Endothelial cell of umbilical vein (primary cell): ENCODE measurements at regions not wholly inside any gene's neighbourhood (a gene's known extent, or its start where the extent isn't known, plus 50 kb on each side); places are given as distances from the start of the nearest gene placed in this dataset.

Source experiments
- BruUV-seq: library from RNA; stranded (reverse); fragments of 400-500 nt; replicated peaks from 2 replicates; lab custom pipeline; 2021; lab: Mats Ljungman, UMichigan
- CTCF ChIA-PET: fragments of 300-600, 350-600 bp; sonication (Branson Sonifier 250); formaldehyde crosslinking; loops from one replicate; lab custom pipeline; 2021; ENCODE audit warnings: antibody characterized with exemption, inconsistent platforms; lab: Charles Lee
- POLR2A ChIA-PET: fragments of 300-600, 350-600 bp; sonication (Branson Sonifier 250); formaldehyde crosslinking; loops from one replicate; lab custom pipeline; 2021; ENCODE audit warnings: antibody characterized with exemption, inconsistent platforms; lab: Charles Lee
- DNase-seq: peaks from one replicate; pipeline ENCODE4 v3.0.0-alpha.2; 2011; ENCODE audit warnings: low read depth, low spot score
- FAIRE-seq: peaks from 2 replicates; lab custom pipeline; 2011; peaks lifted over from hg19 to GRCh38; lab: Jason Lieb, UNC
- H2AFZ ChIP-seq: 2 replicates; pipeline ENCODE4 v1.6.0; 2012; ENCODE audit warnings: low read depth, low read length, control low read depth, inconsistent platforms
- H3K27ac ChIP-seq: 2 replicates; pipeline ENCODE4 v1.5.1; 2011; ENCODE audit warnings: low read depth, mild to moderate bottlenecking, control low read depth, low read length, moderate library complexity; ENCODE audit not compliant: insufficient read depth
- H3K27me3 ChIP-seq, 2 experiments: 2 replicates each; pipeline versions ENCODE4 v1.6.0 to v1.6.1; 2011; ENCODE audit warnings: low read length in 2 of 2, mixed read lengths in 1 of 2; ENCODE audit not compliant: control insufficient read depth in 2 of 2, insufficient read depth in 2 of 2
- H3K36me3 ChIP-seq, 2 experiments: 2 replicates in 1 of 2; 3 replicates in 1 of 2; pipeline ENCODE4 v1.5.1; 2011; ENCODE audit warnings: low read length in 2 of 2, mild to moderate bottlenecking in 1 of 2, moderate library complexity in 1 of 2; ENCODE audit not compliant: control insufficient read depth in 2 of 2, insufficient read depth in 2 of 2; ENCODE audit errors: extremely low read depth in 1 of 2
- H3K4me1 ChIP-seq: 3 replicates; pipeline ENCODE4 v1.5.1; 2011; ENCODE audit warnings: mild to moderate bottlenecking, low read length; ENCODE audit not compliant: control insufficient read depth, insufficient read depth; ENCODE audit errors: extremely low read depth
- H3K4me2 ChIP-seq: 2 replicates; pipeline ENCODE4 v1.6.1; 2011; ENCODE audit warnings: low read length, control low read depth, mixed read lengths; ENCODE audit not compliant: insufficient read depth
- H3K4me3 ChIP-seq, 3 experiments: fragments of 200-600 bp in 1 of 3; sonication (generic), shearing (Covaris generic) in 1 of 3; replicated peaks in 1 of 3; 2 replicates each; pipeline ENCODE4 v1.5.1; 2011 to 2016; ENCODE audit warnings: control low read depth in 3 of 3, low read length in 3 of 3, mild to moderate bottlenecking in 2 of 3, inconsistent platforms in 1 of 3, low read depth in 1 of 3, moderate library complexity in 1 of 3; ENCODE audit not compliant: insufficient read depth in 1 of 3
- H3K79me2 ChIP-seq: 2 replicates; pipeline ENCODE4 v1.6.0; 2012; ENCODE audit warnings: low read length, inconsistent platforms; ENCODE audit not compliant: control insufficient read depth, insufficient read depth
- H3K9ac ChIP-seq: replicated peaks from 2 replicates; pipeline ENCODE3; 2011; ENCODE audit warnings: low read length, control low read depth; ENCODE audit not compliant: insufficient read depth; ENCODE audit errors: extremely low read depth
- H3K9me1 ChIP-seq: replicated peaks from 3 replicates; pipeline ENCODE4 v1.6.0; 2011; ENCODE audit warnings: mild to moderate bottlenecking, low read length; ENCODE audit not compliant: control insufficient read depth, insufficient read depth; ENCODE audit errors: extremely low read depth
- H3K9me3 ChIP-seq: replicated peaks from 2 replicates; pipeline ENCODE4 v1.5.1; 2012; ENCODE audit warnings: low read length, inconsistent platforms; ENCODE audit not compliant: control insufficient read depth, insufficient read depth
- H4K20me1 ChIP-seq: replicated peaks from 2 replicates; pipeline ENCODE3; 2011; ENCODE audit warnings: mild to moderate bottlenecking, low read length; ENCODE audit not compliant: control insufficient read depth, insufficient read depth; ENCODE audit errors: extremely low read depth
- EZH2 ChIP-seq: IDR thresholded peaks from 2 replicates; pipeline ENCODE4 v1.6.1; 2012; ENCODE audit warnings: borderline replicate concordance, low read depth, mild to moderate bottlenecking, moderate library complexity, low read length, inconsistent platforms; ENCODE audit not compliant: severe bottlenecking
- FOS ChIP-seq: IDR thresholded peaks from 2 replicates; pipeline ENCODE4 v1.6.1; 2011; ENCODE audit warnings: mild to moderate bottlenecking, low read length, moderate library complexity, borderline replicate concordance; ENCODE audit not compliant: insufficient read depth
- GATA2 ChIP-seq: IDR thresholded peaks from 2 replicates; pipeline ENCODE4 v1.7.0; 2011; ENCODE audit warnings: low read depth, mild to moderate bottlenecking, moderate library complexity, mixed read lengths, low read length; ENCODE audit not compliant: insufficient read length, insufficient read depth
- JUN ChIP-seq: IDR thresholded peaks from 2 replicates; pipeline ENCODE4 v1.6.1; 2011; ENCODE audit warnings: borderline replicate concordance, low read depth; ENCODE audit not compliant: insufficient read length, insufficient read depth
- MYC ChIP-seq: IDR thresholded peaks from one replicate; pipeline ENCODE4 v1.6.1; 2011; ENCODE audit warnings: mild to moderate bottlenecking, low read depth, low read length
- POLR2A ChIP-seq: IDR thresholded peaks from 2 replicates; pipeline ENCODE4 v1.6.1; 2012; ENCODE audit warnings: low read depth, mild to moderate bottlenecking, control low read depth, low read length
- POLR2AphosphoS5 ChIP-seq: IDR thresholded peaks from 2 replicates; pipeline ENCODE4 v1.6.1; 2012; ENCODE audit warnings: low read depth, mild to moderate bottlenecking, control low read depth, low read length, moderate library complexity; ENCODE audit not compliant: insufficient read depth
- dilution Hi-C: fragments of 300-500 bp; cut with MboI; formaldehyde crosslinking; loops from one replicate; pipeline ENCODE4 v1.15.0; 2019; ENCODE audit warnings: low sequenced_read_pairs; ENCODE audit not compliant: extremely low pct_ligation_motif_present
- intact Hi-C: fragments of 100-400 bp; cut with micrococcal nuclease; formaldehyde crosslinking; loops from one replicate; pipeline ENCODE4 v1.10.0; 2022
- TF ChIP-seq, protein P1 (sequence below), 2 donors: IDR thresholded peaks; 1 replicate in 1 of 2; 2 replicates in 1 of 2; pipeline ENCODE4 v1.5.1; 2011; ENCODE audit warnings: low read length in 2 of 2, mild to moderate bottlenecking in 2 of 2, moderate library complexity in 2 of 2, control low read depth in 1 of 2, inconsistent platforms in 1 of 2, low read depth in 1 of 2; ENCODE audit not compliant: insufficient read depth in 1 of 2; ENCODE audit errors: extremely low read depth in 1 of 2
- TF ChIP-seq, protein P2 (sequence below): IDR thresholded peaks from 2 replicates; pipeline ENCODE4 v1.6.1; 2011; ENCODE audit not compliant: insufficient read depth, insufficient read length

GRCh38 chr1:17986156-17986555 lies 121.4 kb upstream of the IGSF21 start:
- no peaks in the 10 kb centered on the region for H3K9me1 ChIP-seq
- H3K4me1 ChIP-seq: no peaks in the 10 kb centered on the region
- dilution Hi-C loops: no loop called here
- no peak overlapping the region for H2AFZ ChIP-seq
- ChIA-PET POLR2A (no interaction called here), CTCF (no interaction called here)
- H3K27ac ChIP-seq: no peak overlapping the region
- H3K9ac ChIP-seq: no peak overlapping the region
- no TSS peak for BruUV-seq
- TF ChIP-seq EZH2 (no peak), GATA2 (no peak), POLR2AphosphoS5 (no peak), FOS (no peak), POLR2A (no peak), JUN (no peak), MYC (no peak)
- TF ChIP-seq, protein P1, sequence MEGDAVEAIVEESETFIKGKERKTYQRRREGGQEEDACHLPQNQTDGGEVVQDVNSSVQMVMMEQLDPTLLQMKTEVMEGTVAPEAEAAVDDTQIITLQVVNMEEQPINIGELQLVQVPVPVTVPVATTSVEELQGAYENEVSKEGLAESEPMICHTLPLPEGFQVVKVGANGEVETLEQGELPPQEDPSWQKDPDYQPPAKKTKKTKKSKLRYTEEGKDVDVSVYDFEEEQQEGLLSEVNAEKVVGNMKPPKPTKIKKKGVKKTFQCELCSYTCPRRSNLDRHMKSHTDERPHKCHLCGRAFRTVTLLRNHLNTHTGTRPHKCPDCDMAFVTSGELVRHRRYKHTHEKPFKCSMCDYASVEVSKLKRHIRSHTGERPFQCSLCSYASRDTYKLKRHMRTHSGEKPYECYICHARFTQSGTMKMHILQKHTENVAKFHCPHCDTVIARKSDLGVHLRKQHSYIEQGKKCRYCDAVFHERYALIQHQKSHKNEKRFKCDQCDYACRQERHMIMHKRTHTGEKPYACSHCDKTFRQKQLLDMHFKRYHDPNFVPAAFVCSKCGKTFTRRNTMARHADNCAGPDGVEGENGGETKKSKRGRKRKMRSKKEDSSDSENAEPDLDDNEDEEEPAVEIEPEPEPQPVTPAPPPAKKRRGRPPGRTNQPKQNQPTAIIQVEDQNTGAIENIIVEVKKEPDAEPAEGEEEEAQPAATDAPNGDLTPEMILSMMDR (IDR thresholded peaks at IDR 0.05; ENCODE audit: extremely low read depth in 1 of 2, insufficient read depth in 1 of 2, low read depth in 1 of 2, low read length in 2 of 2): no peak
- TF ChIP-seq, protein P2, sequence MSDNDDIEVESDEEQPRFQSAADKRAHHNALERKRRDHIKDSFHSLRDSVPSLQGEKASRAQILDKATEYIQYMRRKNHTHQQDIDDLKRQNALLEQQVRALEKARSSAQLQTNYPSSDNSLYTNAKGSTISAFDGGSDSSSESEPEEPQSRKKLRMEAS: no peak
- DNase-seq (no peak), FAIRE-seq (no peak)
- H3K36me3 ChIP-seq: no peaks in the 10 kb centered on the region
- no peaks in the 10 kb centered on the region for H3K9me3 ChIP-seq
- no peaks in the 10 kb centered on the region for H3K27me3 ChIP-seq
- no peak overlapping the region for H3K4me3 ChIP-seq
- H3K79me2 ChIP-seq: no peaks in the 10 kb centered on the region
- no peaks in the 10 kb centered on the region for H4K20me1 ChIP-seq
- intact Hi-C loops: no loop called here
- H3K4me2 ChIP-seq: no peak overlapping the region
